GM19099 (cell line): ENCODE measurements at regions not wholly inside any gene's neighbourhood (a gene's known extent, or its start where the extent isn't known, plus 50 kb on each side); places are given as distances from the start of the nearest gene placed in this dataset.

ENCODE experiments used
- POLR2A ChIP-seq: IDR thresholded peaks from 3 replicates; pipeline ENCODE4 v1.6.1; 2011; ENCODE audit warnings: low read depth; ENCODE audit not compliant: insufficient read length; ENCODE audit errors: extremely low read depth

DNA sequence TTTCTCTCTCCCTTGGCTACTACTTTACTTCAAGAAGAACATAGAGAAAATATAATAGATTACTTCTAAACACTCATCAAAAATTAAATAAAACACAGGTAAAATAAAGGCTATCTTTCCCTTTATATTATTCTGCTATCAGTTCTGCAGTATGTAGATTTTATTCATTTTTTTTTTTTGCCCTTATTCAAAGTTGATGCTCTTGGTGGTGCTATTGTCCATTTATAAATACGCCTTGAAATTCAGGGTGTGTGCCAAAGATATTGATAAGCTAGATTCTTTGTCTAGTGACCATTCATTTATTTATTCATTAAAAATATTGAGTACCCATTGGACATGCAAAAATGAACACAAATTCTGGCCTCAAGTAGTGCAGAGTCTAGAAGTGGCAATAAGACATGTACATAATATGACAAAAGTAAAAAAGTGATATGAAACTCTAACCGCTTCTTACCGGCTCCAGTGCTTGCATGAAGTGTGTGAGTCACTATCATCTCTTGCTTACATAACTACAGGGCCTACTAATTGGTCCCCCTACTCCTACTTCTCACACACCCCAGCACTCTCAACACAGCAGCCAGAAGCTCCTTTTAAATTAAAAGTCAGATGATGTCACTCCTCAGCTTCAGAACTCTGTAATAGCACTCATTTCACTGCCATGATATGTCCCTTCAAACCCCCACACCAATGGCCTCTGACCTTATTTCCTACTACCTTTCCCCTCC is 208.3 kb upstream of the FANCL start:
- TF ChIP-seq POLR2A, result no peak

DNA sequence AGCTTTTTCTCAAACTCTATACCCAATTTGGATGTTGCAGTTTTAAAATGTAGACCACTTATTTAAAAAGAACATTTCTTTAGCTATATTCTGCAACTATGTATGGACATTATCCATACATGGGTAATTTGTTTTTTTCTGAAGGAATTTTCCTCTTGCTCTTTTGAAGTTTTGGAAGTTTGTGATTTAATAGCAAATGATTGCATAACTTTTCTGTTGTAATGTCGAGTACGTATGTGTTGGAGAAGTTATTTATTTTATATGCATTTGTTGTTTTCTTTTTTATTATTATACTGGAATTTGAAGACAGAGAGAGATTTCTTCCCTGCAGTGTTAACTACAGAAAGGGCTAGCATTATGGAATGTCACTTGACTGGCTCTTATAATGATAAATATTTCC is 207.7 kb upstream of the FANCL start:
- no peak for TF ChIP-seq POLR2A

DNA sequence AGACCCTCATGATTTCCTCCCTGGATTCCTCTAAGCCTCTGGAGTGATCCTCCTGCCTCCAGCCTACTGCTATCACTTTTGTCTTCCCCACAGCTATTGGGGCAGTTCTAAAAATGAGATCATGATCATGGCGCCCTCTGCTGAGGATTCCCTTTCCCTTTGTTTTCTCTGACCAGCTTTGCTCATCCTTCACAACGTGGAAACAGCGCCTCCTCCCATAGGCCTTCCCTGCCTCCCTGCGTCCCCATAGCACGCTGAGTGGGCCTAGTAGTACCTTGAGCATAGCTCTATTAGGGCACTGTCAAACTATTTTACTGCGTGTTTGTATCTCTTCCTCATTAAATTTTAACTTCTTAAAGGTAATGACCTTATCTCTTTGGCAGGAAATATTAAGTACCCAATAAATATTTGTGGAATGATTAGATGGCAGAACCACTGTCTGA is 207.0 kb upstream of the FANCL start:
- no peak for TF ChIP-seq POLR2A

DNA sequence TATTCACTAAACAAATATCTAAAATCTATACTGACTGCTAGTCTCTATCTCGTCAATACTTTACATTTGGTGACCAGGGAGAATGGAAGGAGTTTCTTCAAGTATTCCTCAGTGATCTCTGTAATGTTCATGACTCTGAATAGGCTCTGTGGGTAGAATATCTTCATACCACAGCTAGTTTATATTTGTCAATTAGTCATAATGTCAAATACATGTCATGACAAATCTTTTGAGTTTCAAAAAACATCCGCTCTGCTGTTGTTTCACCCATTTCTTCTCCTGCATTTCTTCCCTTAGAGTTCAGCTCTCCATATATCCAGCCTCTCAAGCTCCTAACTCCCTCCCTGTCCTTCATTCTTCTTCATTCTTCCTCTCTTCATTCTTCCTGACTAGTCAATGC is 206.5 kb upstream of the FANCL start:
- TF ChIP-seq POLR2A, result no peak

DNA sequence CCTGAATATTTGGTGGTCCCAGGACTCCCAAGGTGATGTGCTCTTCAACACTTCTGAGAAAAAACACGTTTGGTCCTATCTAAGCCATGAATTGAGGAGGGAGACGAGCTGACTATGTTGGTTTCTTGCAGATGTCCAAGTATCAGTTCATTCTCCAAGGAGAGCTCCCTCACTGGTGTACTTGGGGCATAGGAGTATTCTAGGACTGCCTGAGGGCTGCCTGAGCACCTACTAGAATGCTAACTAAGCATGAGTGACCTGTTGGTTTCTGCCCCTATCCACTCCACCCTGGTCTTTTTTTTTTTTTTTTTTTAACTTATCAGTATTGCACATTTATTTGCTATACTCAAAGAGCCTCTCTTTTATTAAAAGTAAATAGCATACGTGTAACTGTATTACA is 200.5 kb upstream of the FANCL start:
- TF ChIP-seq POLR2A, result no peak

DNA sequence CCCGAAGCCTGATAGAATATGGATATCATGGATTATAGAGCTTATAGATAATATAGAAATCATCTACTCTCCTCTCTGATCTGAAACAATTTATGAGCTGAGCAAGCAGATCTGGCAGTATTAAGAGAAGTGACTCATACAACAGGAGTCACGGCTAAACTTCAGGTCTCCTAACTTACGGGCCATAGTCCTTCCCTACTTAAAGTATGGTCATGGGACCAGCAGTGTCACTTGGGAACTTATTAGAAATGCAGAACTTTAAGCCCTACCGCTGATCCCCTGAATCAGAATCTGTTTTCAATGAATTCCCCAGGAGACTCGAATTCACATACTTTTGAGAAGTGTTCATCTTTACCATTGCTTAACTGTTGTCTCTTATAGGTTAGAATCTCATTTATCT is 195.7 kb upstream of the FANCL start:
- TF ChIP-seq POLR2A, result no peak

DNA sequence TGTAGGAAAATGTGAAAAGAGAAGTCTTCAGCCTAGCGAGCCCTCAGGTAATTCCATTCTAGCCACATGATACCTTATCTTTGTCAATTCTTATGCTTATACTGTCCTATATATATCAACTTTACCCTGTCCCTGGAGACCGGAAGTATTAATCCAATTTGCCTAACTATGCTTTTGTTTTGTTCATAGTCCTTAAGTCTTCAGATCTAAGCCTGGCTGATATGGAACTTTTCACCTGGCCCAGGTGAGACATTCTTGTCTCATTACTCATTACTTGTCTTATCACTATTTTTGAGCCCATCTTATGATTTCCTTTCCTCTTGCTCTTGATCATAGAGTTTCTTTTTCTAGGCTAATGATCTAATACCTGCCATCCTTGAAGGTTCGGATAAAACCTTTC is 194.1 kb upstream of the FANCL start:
- no peak for TF ChIP-seq POLR2A

DNA sequence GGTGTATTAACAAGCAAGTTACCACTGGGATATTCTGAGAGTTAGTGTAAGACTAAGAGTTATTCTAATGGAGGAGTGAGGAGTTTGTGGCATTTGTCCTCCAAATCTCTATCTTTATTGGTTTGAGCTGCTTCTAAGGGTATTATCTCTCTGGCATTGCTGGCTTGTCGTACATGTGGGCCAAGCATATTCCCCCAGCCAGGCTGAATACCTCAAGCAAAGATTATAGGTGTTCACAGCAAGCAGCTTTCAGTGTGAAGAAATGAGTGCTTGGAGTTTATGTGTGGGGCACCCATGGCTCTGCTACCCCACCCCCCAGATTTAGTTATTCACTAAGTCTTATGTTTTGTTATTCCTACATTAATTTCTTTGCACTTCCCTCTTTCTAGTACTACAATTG is 193.6 kb upstream of the FANCL start:
- no peak for TF ChIP-seq POLR2A

DNA sequence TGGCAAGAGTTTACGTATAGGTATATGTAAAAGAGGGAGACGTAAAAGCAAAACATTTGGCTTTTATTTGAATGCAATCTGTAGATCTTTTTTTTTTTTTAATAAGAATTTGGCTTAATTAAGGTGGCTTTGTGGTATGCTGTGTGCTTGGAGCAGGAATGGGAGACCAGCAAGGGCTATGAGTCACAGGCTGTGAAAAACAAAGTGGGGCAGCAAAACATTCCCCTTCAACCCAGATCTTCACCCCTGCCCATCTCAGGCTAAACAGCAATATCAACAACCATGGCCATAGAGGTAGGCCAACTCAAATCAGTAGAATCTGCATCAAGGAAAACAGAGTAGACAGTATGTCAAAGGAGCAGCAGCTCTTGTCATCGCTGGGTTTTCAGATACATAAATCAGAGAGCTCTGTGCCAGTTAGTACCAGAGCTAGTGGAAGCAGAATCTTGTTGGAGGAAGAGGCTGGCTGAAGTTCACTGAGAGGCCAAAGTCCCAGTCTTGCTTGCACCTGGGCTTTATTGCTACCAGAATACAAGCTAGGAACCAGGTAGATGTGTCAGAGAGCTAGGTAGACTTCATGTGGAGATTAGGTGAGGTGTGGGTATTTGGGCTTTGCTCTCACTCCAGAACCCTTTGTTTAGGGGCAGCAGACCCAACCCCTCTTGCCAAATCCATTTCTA is 191.5 kb upstream of the FANCL start:
- no peak for TF ChIP-seq POLR2A

DNA sequence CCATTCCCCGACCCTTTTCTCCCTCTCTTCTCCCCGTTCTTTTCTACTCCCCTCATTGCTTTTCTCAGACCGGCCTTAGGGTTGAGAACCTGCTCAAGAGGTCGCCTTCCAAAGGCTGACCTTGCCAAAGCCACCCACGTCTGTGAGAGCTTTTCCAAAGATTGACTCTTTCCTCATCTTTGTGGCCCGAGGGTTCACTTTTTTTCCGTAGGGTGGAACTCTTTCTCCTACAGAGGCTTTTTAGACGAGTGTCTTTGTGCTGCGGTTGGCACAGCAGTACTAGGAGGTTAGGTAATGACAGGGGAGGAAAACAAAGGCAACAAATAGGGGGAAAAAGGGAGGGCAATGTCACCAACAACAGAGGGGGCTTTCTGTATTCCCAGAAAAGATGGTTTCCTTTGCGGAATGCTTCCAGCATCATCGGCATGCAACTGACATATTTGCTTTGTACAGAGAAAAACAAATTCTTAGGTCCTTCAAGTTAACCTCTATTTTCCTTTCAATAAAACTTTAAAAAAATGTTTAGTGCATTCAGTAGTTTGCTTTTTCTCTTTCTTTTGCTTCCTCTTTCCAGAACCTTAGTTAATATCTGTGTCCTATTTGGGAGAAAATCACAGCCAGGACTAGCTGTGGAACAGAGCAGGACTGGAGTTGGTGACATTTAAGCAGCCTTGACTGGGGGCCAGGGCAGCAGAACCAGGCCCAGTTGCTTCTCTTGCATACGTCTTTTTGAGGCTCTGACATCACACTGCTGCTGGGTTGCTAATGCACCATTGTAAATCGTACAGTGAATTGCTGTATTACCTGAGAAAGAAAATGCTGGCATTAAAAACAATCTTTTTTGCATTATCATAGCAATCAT is 188.1 kb upstream of the FANCL start:
- TF ChIP-seq POLR2A, result no peak

DNA sequence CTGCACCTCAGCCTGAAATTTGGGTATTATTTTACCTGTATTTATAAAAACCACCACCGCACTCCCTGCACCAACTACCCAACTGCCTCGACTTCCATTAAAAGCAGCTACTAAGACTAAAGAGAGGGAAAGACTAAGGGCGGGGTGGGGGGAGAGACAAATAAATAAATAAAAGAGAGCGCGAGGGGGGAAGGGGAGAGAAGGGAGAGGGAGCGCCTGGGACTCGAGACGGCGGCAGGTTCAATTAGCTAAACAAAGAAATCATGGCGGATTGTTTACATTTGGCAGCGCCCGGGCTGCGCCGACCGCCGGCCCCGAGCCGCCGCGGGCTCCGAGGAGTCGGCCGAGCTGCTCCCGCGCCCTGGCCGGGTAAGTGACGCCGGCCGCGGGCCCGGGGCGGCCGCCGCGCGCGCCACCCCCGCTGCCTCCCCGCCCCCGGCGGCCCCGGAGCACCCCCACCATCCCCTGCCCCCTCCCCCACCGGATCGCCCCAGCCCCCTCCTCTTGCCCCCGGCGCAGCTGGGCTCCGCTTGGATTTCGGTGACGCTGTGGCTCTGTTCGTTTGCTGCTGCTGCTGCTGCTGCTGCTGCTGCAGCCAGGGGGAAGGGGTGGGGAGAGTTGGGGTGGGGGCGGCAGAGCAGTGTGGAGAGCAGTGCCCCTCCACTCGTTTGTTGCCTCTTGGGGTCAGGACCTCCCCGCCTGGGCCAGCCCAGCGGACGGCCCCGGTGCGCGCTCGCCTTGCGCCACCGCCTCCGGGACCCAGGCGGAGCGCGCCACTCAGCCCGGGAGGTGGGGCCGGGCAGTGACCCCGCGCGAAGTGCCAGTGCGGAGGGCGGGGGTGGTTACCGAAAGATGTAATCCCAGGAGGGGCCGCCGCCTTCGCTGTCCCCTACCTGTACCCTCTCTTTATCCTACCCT is 187.2 kb upstream of the FANCL start:
- TF ChIP-seq POLR2A, result no peak

DNA sequence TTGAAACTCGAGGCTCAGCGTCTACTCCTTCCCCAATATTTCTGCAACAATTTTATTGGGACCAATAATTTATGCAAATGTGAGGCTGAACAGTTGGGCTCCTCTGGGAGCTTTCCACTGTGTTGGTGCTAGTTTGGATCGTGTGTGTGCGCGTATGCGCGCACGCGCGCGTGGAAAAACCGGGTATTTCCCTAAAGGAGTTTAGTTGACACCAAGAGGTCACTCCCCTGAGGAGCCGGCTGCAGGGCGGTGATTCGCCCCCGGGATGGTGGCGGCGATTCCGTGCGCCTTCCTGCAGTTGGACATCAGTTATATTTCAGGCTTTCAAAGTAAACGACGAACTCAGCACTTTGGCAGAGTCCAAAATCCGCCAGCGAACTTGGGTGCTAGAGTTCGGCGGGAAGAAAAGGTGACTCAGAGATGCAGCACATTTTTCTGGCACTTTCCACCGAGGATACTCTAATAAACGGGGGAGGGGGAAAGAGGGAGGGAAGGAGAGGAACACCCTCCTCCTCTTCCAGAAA is 186.5 kb upstream of the FANCL start:
- TF ChIP-seq POLR2A, result no peak

DNA sequence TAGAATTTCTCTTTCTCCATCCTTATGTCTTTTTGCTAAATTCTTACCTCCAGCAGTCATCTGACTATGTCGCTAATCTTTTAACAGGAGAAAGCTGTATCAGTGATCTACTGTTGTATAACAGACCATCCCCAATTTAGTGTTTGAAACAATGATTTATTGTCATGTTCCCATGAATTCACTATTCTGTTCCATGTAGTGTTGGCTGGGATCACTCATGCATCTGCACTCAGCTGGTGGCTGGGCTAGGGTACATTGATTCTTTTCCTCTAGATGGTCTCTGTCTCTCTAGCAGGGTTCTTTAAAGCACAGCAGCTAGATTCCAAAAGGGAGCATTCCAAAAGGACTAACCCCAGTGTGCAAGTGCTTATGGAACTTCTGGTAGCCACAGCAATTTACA is 184.2 kb upstream of the FANCL start:
- TF ChIP-seq POLR2A, result no peak

DNA sequence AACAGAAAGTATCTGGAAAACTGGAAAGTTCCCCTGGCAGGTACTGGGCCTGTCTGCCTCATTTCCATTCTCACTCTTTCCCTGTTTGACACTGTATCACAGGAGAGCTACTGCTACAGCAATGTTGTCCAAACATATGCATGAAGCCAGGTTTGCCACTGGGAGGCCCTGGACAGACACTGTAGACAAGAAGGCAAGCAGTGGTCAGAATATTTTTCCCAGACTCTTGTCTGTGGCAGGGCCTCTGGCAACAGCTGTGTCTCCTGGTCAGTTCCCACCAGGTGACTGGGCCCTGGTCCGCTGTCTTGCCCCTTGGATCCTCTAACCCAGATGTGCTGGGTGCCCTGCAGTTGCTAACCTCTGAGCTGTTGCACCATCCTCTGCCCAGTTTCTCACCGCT is 178.9 kb upstream of the FANCL start:
- TF ChIP-seq POLR2A, result no peak
